Endothelial cell of umbilical vein (primary cell): ENCODE measurements at regions not wholly inside any gene's neighbourhood (a gene's known extent, or its start where the extent isn't known, plus 50 kb on each side); places are given as distances from the start of the nearest gene placed in this dataset.

Source experiments
- BruUV-seq: library from RNA; stranded (reverse); fragments of 400-500 nt; replicated peaks from 2 replicates; lab custom pipeline; 2021; lab: Mats Ljungman, UMichigan
- CTCF ChIA-PET: fragments of 300-600, 350-600 bp; sonication (Branson Sonifier 250); formaldehyde crosslinking; loops from one replicate; lab custom pipeline; 2021; ENCODE audit warnings: antibody characterized with exemption, inconsistent platforms; lab: Charles Lee
- POLR2A ChIA-PET: fragments of 300-600, 350-600 bp; sonication (Branson Sonifier 250); formaldehyde crosslinking; loops from one replicate; lab custom pipeline; 2021; ENCODE audit warnings: antibody characterized with exemption, inconsistent platforms; lab: Charles Lee
- DNase-seq: peaks from one replicate; pipeline ENCODE4 v3.0.0-alpha.2; 2011; ENCODE audit warnings: low read depth, low spot score
- FAIRE-seq: peaks from 2 replicates; lab custom pipeline; 2011; peaks lifted over from hg19 to GRCh38; lab: Jason Lieb, UNC
- H2AFZ ChIP-seq: 2 replicates; pipeline ENCODE4 v1.6.0; 2012; ENCODE audit warnings: low read depth, low read length, control low read depth, inconsistent platforms
- H3K27ac ChIP-seq: 2 replicates; pipeline ENCODE4 v1.5.1; 2011; ENCODE audit warnings: low read depth, mild to moderate bottlenecking, control low read depth, low read length, moderate library complexity; ENCODE audit not compliant: insufficient read depth
- H3K27me3 ChIP-seq, 2 experiments: 2 replicates each; pipeline versions ENCODE4 v1.6.0 to v1.6.1; 2011; ENCODE audit warnings: low read length in 2 of 2, mixed read lengths in 1 of 2; ENCODE audit not compliant: control insufficient read depth in 2 of 2, insufficient read depth in 2 of 2
- H3K36me3 ChIP-seq, 2 experiments: 2 replicates in 1 of 2; 3 replicates in 1 of 2; pipeline ENCODE4 v1.5.1; 2011; ENCODE audit warnings: low read length in 2 of 2, mild to moderate bottlenecking in 1 of 2, moderate library complexity in 1 of 2; ENCODE audit not compliant: control insufficient read depth in 2 of 2, insufficient read depth in 2 of 2; ENCODE audit errors: extremely low read depth in 1 of 2
- H3K4me1 ChIP-seq: 3 replicates; pipeline ENCODE4 v1.5.1; 2011; ENCODE audit warnings: mild to moderate bottlenecking, low read length; ENCODE audit not compliant: control insufficient read depth, insufficient read depth; ENCODE audit errors: extremely low read depth
- H3K4me2 ChIP-seq: 2 replicates; pipeline ENCODE4 v1.6.1; 2011; ENCODE audit warnings: low read length, control low read depth, mixed read lengths; ENCODE audit not compliant: insufficient read depth
- H3K4me3 ChIP-seq, 3 experiments: fragments of 200-600 bp in 1 of 3; sonication (generic), shearing (Covaris generic) in 1 of 3; replicated peaks in 1 of 3; 2 replicates each; pipeline ENCODE4 v1.5.1; 2011 to 2016; ENCODE audit warnings: control low read depth in 3 of 3, low read length in 3 of 3, mild to moderate bottlenecking in 2 of 3, inconsistent platforms in 1 of 3, low read depth in 1 of 3, moderate library complexity in 1 of 3; ENCODE audit not compliant: insufficient read depth in 1 of 3
- H3K79me2 ChIP-seq: 2 replicates; pipeline ENCODE4 v1.6.0; 2012; ENCODE audit warnings: low read length, inconsistent platforms; ENCODE audit not compliant: control insufficient read depth, insufficient read depth
- H3K9ac ChIP-seq: replicated peaks from 2 replicates; pipeline ENCODE3; 2011; ENCODE audit warnings: low read length, control low read depth; ENCODE audit not compliant: insufficient read depth; ENCODE audit errors: extremely low read depth
- H3K9me1 ChIP-seq: replicated peaks from 3 replicates; pipeline ENCODE4 v1.6.0; 2011; ENCODE audit warnings: mild to moderate bottlenecking, low read length; ENCODE audit not compliant: control insufficient read depth, insufficient read depth; ENCODE audit errors: extremely low read depth
- H3K9me3 ChIP-seq: replicated peaks from 2 replicates; pipeline ENCODE4 v1.5.1; 2012; ENCODE audit warnings: low read length, inconsistent platforms; ENCODE audit not compliant: control insufficient read depth, insufficient read depth
- H4K20me1 ChIP-seq: replicated peaks from 2 replicates; pipeline ENCODE3; 2011; ENCODE audit warnings: mild to moderate bottlenecking, low read length; ENCODE audit not compliant: control insufficient read depth, insufficient read depth; ENCODE audit errors: extremely low read depth
- FOS ChIP-seq: IDR thresholded peaks from 2 replicates; pipeline ENCODE4 v1.6.1; 2011; ENCODE audit warnings: mild to moderate bottlenecking, low read length, moderate library complexity, borderline replicate concordance; ENCODE audit not compliant: insufficient read depth
- GATA2 ChIP-seq: IDR thresholded peaks from 2 replicates; pipeline ENCODE4 v1.7.0; 2011; ENCODE audit warnings: low read depth, mild to moderate bottlenecking, moderate library complexity, mixed read lengths, low read length; ENCODE audit not compliant: insufficient read length, insufficient read depth
- JUN ChIP-seq: IDR thresholded peaks from 2 replicates; pipeline ENCODE4 v1.6.1; 2011; ENCODE audit warnings: borderline replicate concordance, low read depth; ENCODE audit not compliant: insufficient read length, insufficient read depth
- MYC ChIP-seq: IDR thresholded peaks from one replicate; pipeline ENCODE4 v1.6.1; 2011; ENCODE audit warnings: mild to moderate bottlenecking, low read depth, low read length
- POLR2A ChIP-seq: IDR thresholded peaks from 2 replicates; pipeline ENCODE4 v1.6.1; 2012; ENCODE audit warnings: low read depth, mild to moderate bottlenecking, control low read depth, low read length
- POLR2AphosphoS5 ChIP-seq: IDR thresholded peaks from 2 replicates; pipeline ENCODE4 v1.6.1; 2012; ENCODE audit warnings: low read depth, mild to moderate bottlenecking, control low read depth, low read length, moderate library complexity; ENCODE audit not compliant: insufficient read depth
- dilution Hi-C: fragments of 300-500 bp; cut with MboI; formaldehyde crosslinking; loops from one replicate; pipeline ENCODE4 v1.15.0; 2019; ENCODE audit warnings: low sequenced_read_pairs; ENCODE audit not compliant: extremely low pct_ligation_motif_present
- intact Hi-C: fragments of 100-400 bp; cut with micrococcal nuclease; formaldehyde crosslinking; loops from one replicate; pipeline ENCODE4 v1.10.0; 2022
- TF ChIP-seq, protein P1 (sequence below), 2 donors: IDR thresholded peaks; 1 replicate in 1 of 2; 2 replicates in 1 of 2; pipeline ENCODE4 v1.5.1; 2011; ENCODE audit warnings: low read length in 2 of 2, mild to moderate bottlenecking in 2 of 2, moderate library complexity in 2 of 2, control low read depth in 1 of 2, inconsistent platforms in 1 of 2, low read depth in 1 of 2; ENCODE audit not compliant: insufficient read depth in 1 of 2; ENCODE audit errors: extremely low read depth in 1 of 2

DNA sequence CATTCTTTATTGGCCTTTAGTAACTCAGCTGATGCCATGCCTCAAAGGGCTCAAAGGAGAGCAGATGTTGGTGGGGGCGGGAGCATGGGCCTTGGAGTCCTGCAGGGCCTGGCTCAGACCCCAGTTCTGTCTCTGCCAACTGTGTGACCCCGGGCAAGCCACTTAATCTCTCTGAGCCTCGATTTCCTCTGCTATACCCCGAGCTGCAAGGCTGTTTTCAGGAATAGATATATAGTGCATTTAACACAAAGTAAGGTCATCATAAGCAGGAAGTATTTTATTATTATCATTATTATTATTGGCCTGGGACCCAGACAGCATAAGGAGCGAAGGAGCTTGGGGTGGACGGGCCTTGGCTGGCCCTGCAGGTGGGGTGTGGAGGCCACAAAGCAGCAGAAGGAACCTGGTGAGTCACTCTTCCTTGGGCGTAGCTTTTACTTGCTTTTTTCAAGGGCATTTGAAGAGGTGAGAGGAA lies 162.7 kb downstream of the INHBB start:
- peak; percentile 97 for DNase-seq
- intact Hi-C loops, result loop anchor here (1.0 to 5.0 kb wide), 4 partner anchors 13 to 407 kb away; no protein-coding TSS in a partner anchor

More for the DNA sequence above, 162.7 kb downstream of the INHBB start:
- H3K9me3 ChIP-seq, result no peaks in the 10 kb centered on the region
- no peaks in the 10 kb centered on the region for H3K36me3 ChIP-seq
- H3K27ac ChIP-seq, result no peak overlapping the region
- H3K4me1 ChIP-seq, result peaks cover 12% of the 10 kb centered on the region
- no peak overlapping the region for H2AFZ ChIP-seq
- peak; percentile 97 for FAIRE-seq
- CTCF ChIA-PET, result interaction anchor here (0.7 to 5.2 kb wide), 23 partner anchors 9 to 766 kb away, joined by 3 to 30 read pairs (median 4); no protein-coding TSS in a partner anchor
- H3K4me2 ChIP-seq, result no peak overlapping the region
- H3K9me1 ChIP-seq, result no peaks in the 10 kb centered on the region
- H3K9ac ChIP-seq, result no peak overlapping the region
- BruUV-seq, result no TSS peak
- POLR2A ChIA-PET, result no interaction called here
- H4K20me1 ChIP-seq, result no peaks in the 10 kb centered on the region
- dilution Hi-C loops, result no loop called here
- peaks cover 15 to 45% of the 10 kb centered on the region in 2 experiments for H3K27me3 ChIP-seq
- TF ChIP-seq POLR2A (peak; percentile 16), POLR2AphosphoS5 (peak; percentile 73), FOS (peak; percentile 64), GATA2 (peak; percentile 86), JUN (peak; percentile 51), MYC (no peak)
- TF ChIP-seq, protein P1, sequence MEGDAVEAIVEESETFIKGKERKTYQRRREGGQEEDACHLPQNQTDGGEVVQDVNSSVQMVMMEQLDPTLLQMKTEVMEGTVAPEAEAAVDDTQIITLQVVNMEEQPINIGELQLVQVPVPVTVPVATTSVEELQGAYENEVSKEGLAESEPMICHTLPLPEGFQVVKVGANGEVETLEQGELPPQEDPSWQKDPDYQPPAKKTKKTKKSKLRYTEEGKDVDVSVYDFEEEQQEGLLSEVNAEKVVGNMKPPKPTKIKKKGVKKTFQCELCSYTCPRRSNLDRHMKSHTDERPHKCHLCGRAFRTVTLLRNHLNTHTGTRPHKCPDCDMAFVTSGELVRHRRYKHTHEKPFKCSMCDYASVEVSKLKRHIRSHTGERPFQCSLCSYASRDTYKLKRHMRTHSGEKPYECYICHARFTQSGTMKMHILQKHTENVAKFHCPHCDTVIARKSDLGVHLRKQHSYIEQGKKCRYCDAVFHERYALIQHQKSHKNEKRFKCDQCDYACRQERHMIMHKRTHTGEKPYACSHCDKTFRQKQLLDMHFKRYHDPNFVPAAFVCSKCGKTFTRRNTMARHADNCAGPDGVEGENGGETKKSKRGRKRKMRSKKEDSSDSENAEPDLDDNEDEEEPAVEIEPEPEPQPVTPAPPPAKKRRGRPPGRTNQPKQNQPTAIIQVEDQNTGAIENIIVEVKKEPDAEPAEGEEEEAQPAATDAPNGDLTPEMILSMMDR (IDR thresholded peaks at IDR 0.05; ENCODE audit: extremely low read depth in 1 of 2, insufficient read depth in 1 of 2, low read depth in 1 of 2, low read length in 2 of 2), result no peak
- no peaks in the 10 kb centered on the region for H3K79me2 ChIP-seq
- no peak overlapping the region for H3K4me3 ChIP-seq
